CD4-positive, alpha-beta memory T cell (primary cell): ENCODE measurements at regions not wholly inside any gene's neighbourhood (a gene's known extent, or its start where the extent isn't known, plus 50 kb on each side); places are given as distances from the start of the nearest gene placed in this dataset.
"Not testable (repeated sequence)": the region's sequence is repeated elsewhere in the genome, so short reads cannot be mapped to it uniquely, and the experiment has no call there.

Experiments
- CTCF ChIA-PET: fragments of 350-600 bp; sonication (Branson Sonifier 250); formaldehyde crosslinking; loops from one replicate; lab custom pipeline; 2021; ENCODE audit warnings: inconsistent platforms; ENCODE audit not compliant: partially characterized antibody; lab: Charles Lee
- POLR2A ChIA-PET: fragments of 350-600 bp; sonication (Branson Sonifier 250); formaldehyde crosslinking; loops from one replicate; lab custom pipeline; 2021; ENCODE audit not compliant: partially characterized antibody; lab: Charles Lee
- DNase-seq, 5 donors: peaks; one replicate each; pipeline versions ENCODE4 v3.0.0 to v3.0.0-alpha.2; 2020 to 2022; ENCODE audit warnings: mixed read lengths in 1 of 5
- H3K27ac ChIP-seq: one replicate; pipeline ENCODE4 v1.7.0; 2013; ENCODE audit warnings: low read depth, low read length
- H3K27me3 ChIP-seq: 2 replicates; pipeline ENCODE4 v1.7.0; 2013; ENCODE audit warnings: mild to moderate bottlenecking, low read length, moderate library complexity; ENCODE audit not compliant: insufficient read depth
- H3K36me3 ChIP-seq: 2 replicates; pipeline ENCODE4 v1.7.0; 2013; ENCODE audit warnings: mild to moderate bottlenecking, low read length, moderate library complexity; ENCODE audit not compliant: insufficient read depth
- H3K4me1 ChIP-seq: 2 replicates; pipeline ENCODE4 v1.7.0; 2013; ENCODE audit warnings: mild to moderate bottlenecking, low read length, moderate library complexity; ENCODE audit not compliant: insufficient read depth
- H3K4me3 ChIP-seq, 2 donors: one replicate each; pipeline ENCODE4 v1.7.0; 2013; ENCODE audit warnings: low read length in 2 of 2, mild to moderate bottlenecking in 1 of 2
- H3K9me3 ChIP-seq, 2 donors: one replicate each; pipeline ENCODE4 v1.7.0; 2013; ENCODE audit warnings: low read length in 2 of 2, control low read depth in 1 of 2; ENCODE audit not compliant: control insufficient read depth in 1 of 2
- H3K27ac Mint-ChIP-seq, 7 donors: one replicate each; pipeline ENCODE4 v1.8.0; 2020 to 2021; ENCODE audit warnings: mixed read lengths in 7 of 7, mild to moderate bottlenecking in 6 of 7, inconsistent platforms in 3 of 7, moderate library complexity in 3 of 7
- H3K27me3 Mint-ChIP-seq, 2 donors: one replicate each; pipeline ENCODE4 v1.8.0; 2020 to 2021; ENCODE audit warnings: mixed read lengths in 2 of 2
- H3K36me3 Mint-ChIP-seq, 2 donors: one replicate each; pipeline ENCODE4 v1.8.0; 2020 to 2021; ENCODE audit warnings: mixed read lengths in 2 of 2, inconsistent platforms in 1 of 2, mild to moderate bottlenecking in 1 of 2
- H3K4me1 Mint-ChIP-seq, 4 donors: one replicate each; pipeline ENCODE4 v1.8.0; 2020 to 2021; ENCODE audit warnings: mixed read lengths in 4 of 4, mild to moderate bottlenecking in 1 of 4
- H3K4me3 Mint-ChIP-seq, 8 donors: one replicate each; pipeline ENCODE4 v1.8.0; 2020 to 2021; ENCODE audit warnings: mixed read lengths in 8 of 8, mild to moderate bottlenecking in 7 of 8, moderate library complexity in 6 of 8, inconsistent platforms in 3 of 8
- H3K9me3 Mint-ChIP-seq, 8 donors: one replicate each; pipeline ENCODE4 v1.8.0; 2020 to 2021; ENCODE audit warnings: mixed read lengths in 8 of 8, mild to moderate bottlenecking in 5 of 8, inconsistent platforms in 3 of 8, moderate library complexity in 1 of 8
- intact Hi-C: fragments of 100-400 bp; cut with micrococcal nuclease; formaldehyde crosslinking; loops from one replicate; pipeline ENCODE4 v1.15.1; 2023

- POLR2A ChIA-PET = no interaction called here
- H3K27ac ChIP-seq = no peak overlapping the region
- no peaks in the 10 kb centered on the region for H3K4me1 ChIP-seq
- Mint-ChIP-seq H3K4me3 (no peak overlapping the region), H3K9me3 (no peaks in the 10 kb centered on the region), H3K36me3 (no peaks in the 10 kb centered on the region), H3K27ac (no peak overlapping the region), H3K27me3 (peaks cover 0 to 8% of the 10 kb centered on the region in 2 donors), H3K4me1 (no peaks in the 10 kb centered on the region)
- H3K4me3 ChIP-seq = no peak overlapping the region
- no peak for DNase-seq
- intact Hi-C loops = no loop called here
- CTCF ChIA-PET = no interaction called here
- no peaks in the 10 kb centered on the region for H3K27me3 ChIP-seq
- H3K36me3 ChIP-seq = no peaks in the 10 kb centered on the region
- H3K9me3 ChIP-seq = no peaks in the 10 kb centered on the region
These were observed 90.0 kb downstream of the DHRS2 start for GRCh38 chr14:23725980-23726710.

DNA sequence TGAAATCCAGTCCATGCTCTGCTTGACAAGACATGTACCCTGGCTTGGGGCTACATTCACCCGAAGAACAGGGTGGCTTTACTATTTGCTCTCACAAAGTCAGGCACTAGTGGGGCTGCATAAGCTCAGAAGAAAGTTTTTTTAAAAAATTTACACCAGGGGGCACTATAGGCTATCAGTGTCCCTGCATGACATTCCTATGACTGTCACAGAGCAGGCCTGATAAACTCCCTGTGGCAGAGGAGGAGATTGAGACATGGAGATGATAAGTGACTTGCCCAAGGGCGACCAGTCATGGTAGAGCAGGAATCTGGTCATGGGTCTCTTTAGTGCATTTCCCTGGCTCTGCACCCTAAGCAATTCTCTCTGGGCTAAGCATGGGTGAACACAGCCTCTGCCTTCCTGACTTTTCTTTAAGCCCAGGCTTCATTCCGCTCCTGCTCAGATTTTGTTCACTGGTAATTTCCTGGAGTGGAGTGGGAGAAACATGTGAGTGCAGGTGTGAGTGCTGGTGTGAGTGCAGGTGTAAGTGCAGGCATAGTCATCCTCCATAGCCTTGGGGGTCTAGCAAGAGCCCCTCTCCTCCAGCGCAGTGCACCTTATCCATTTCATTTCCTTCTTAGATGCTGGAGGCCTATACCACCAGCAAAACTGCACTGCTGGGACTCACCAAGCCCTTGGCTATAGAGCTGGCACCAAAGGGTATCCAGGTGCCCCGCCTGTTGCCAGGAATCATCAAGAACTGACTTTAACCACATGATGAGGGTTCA lies 91.6 kb downstream of the DHRS2 start:
- H3K4me1 ChIP-seq = no peaks in the 10 kb centered on the region
- H3K27ac ChIP-seq = no peak overlapping the region
- peaks cover 4% of the 10 kb centered on the region for H3K27me3 ChIP-seq
- CTCF ChIA-PET = no interaction called here
- POLR2A ChIA-PET = no interaction called here
- intact Hi-C loops = no loop called here
- Mint-ChIP-seq H3K27ac (no peak overlapping the region), H3K9me3 (no peaks in the 10 kb centered on the region), H3K27me3 (peaks cover 3 to 7% of the 10 kb centered on the region in 2 donors), H3K4me3 (no peak overlapping the region), H3K36me3 (no peaks in the 10 kb centered on the region), H3K4me1 (no peaks in the 10 kb centered on the region)
- no peaks in the 10 kb centered on the region for H3K36me3 ChIP-seq
- H3K4me3 ChIP-seq = no peak overlapping the region
- DNase-seq = no peak
- no peaks in the 10 kb centered on the region for H3K9me3 ChIP-seq

- no peaks in the 10 kb centered on the region for H3K36me3 ChIP-seq
- no peak overlapping the region for H3K4me3 Mint-ChIP-seq
- intact Hi-C loops = no loop called here
- no peak for DNase-seq
- no peaks in the 10 kb centered on the region for H3K9me3 Mint-ChIP-seq
- H3K4me1 Mint-ChIP-seq = no peaks in the 10 kb centered on the region
- no peaks in the 10 kb centered on the region for H3K4me1 ChIP-seq
- no peak overlapping the region for H3K27ac ChIP-seq
- no peaks in the 10 kb centered on the region for H3K9me3 ChIP-seq
- H3K36me3 Mint-ChIP-seq = no peaks in the 10 kb centered on the region
- H3K27ac Mint-ChIP-seq = no peak overlapping the region
- CTCF ChIA-PET = no interaction called here
- no peak overlapping the region for H3K4me3 ChIP-seq
- peaks cover 9 to 14% of the 10 kb centered on the region in 2 donors for H3K27me3 Mint-ChIP-seq
- peaks cover 5% of the 10 kb centered on the region for H3K27me3 ChIP-seq
- POLR2A ChIA-PET = no interaction called here
These were observed 92.6 kb downstream of the DHRS2 start for GRCh38 chr14:23728791-23729190.

GRCh38 chr14:23729720-23730387 lies 93.7 kb downstream of the DHRS2 start:
- Mint-ChIP-seq H3K9me3 (peaks cover 0 to 5% (median 0%) of the 10 kb centered on the region in 8 donors), H3K36me3 (no peaks in the 10 kb centered on the region), H3K4me1 (no peaks in the 10 kb centered on the region), H3K27me3 (peaks cover 9 to 14% of the 10 kb centered on the region in 2 donors), H3K27ac (no peak overlapping the region), H3K4me3 (no peak overlapping the region)
- intact Hi-C loops = no loop called here
- H3K27me3 ChIP-seq = peaks cover 5% of the 10 kb centered on the region
- no peak for DNase-seq
- ChIA-PET CTCF (interaction anchor here (1.3 kb wide), 1 partner anchor 141 kb away, joined by 3 read pairs; no protein-coding TSS in a partner anchor), POLR2A (no interaction called here)
- H3K27ac ChIP-seq = no peak overlapping the region
- H3K36me3 ChIP-seq = no peaks in the 10 kb centered on the region
- no peak overlapping the region for H3K4me3 ChIP-seq
- H3K4me1 ChIP-seq = no peaks in the 10 kb centered on the region
- H3K9me3 ChIP-seq = no peaks in the 10 kb centered on the region

DNA sequence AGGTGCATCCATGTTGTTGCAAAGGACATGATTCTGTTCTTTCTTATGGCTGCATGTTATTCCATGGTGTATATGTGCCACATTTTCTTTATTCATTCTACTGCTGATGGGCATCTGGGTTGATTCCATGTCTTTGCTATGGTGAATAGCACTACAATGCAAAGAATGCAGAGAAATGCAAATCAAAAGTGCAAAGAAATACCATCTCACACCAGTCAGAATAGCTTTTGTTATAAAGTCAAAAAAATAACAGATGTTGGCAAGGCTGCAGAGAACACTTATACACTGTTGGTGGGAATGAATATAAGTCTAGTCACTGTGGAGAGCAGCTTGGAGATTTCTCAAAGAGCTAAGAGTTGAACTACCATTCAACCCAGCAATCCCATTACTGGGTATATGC lies 99.2 kb downstream of the DHRS2 start:
- Mint-ChIP-seq H3K27me3 (peaks cover 9 to 11% of the 10 kb centered on the region in 2 donors), H3K36me3 (no peaks in the 10 kb centered on the region), H3K27ac (no peak overlapping the region), H3K4me3 (no peak overlapping the region), H3K4me1 (no peaks in the 10 kb centered on the region), H3K9me3 (peaks cover 2 to 27% (median 13%) of the 10 kb centered on the region in 8 donors)
- Histone ChIP-seq H3K4me3 (no peak overlapping the region), H3K27ac (no peak overlapping the region), H3K9me3 (no peaks in the 10 kb centered on the region), H3K4me1 (no peaks in the 10 kb centered on the region), H3K36me3 (no peaks in the 10 kb centered on the region), H3K27me3 (peaks cover 5% of the 10 kb centered on the region)
- ChIA-PET CTCF (interaction anchor here (0.6 kb wide), 1 partner anchor 123 kb away, joined by 3 read pairs; no protein-coding TSS in a partner anchor), POLR2A (no interaction called here)
- intact Hi-C loops = no loop called here
- DNase-seq = no peak

DNA sequence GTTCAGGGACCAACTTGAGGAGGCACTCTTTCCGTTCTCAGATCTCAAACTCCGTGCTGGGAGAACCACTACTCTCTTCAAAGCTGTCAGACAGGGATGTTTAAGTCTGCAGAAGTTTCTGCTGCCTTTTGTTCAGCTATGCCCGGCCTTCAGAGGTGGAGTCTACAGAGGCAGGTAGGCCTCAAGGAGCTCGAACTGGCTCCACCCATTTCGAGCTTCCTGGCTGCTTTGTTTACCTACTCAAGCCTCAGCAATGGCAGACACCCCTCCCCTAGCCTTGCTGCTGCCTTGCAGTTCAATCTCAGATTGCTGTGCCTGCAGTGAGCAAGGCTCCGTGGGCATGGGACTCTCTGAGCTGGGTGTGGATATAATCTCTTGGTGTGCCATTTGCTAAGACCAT lies 108.2 kb downstream of the DHRS2 start:
- H3K9me3 Mint-ChIP-seq = peaks cover 2 to 22% (median 14%) of the 10 kb centered on the region in 8 donors
- H3K4me3 ChIP-seq, H3K9me3 ChIP-seq, CTCF ChIA-PET, H3K27ac ChIP-seq, H3K36me3 ChIP-seq, H3K27me3 ChIP-seq, intact Hi-C loops, H3K4me1 Mint-ChIP-seq, POLR2A ChIA-PET, DNase-seq, H3K27ac Mint-ChIP-seq, H3K4me1 ChIP-seq, H3K36me3 Mint-ChIP-seq, H3K4me3 Mint-ChIP-seq: not testable (repeated sequence)
- peaks cover 23 to 34% of the 10 kb centered on the region in 2 donors for H3K27me3 Mint-ChIP-seq

- H3K27ac ChIP-seq = no peak overlapping the region
- H3K4me1 ChIP-seq = no peaks in the 10 kb centered on the region
- Mint-ChIP-seq H3K36me3 (peaks cover 0 to 4% of the 10 kb centered on the region in 2 donors), H3K4me1 (peaks cover 0 to 2% (median 0%) of the 10 kb centered on the region in 4 donors), H3K9me3 (no peaks in the 10 kb centered on the region), H3K27ac (no peak overlapping the region), H3K4me3 (no peak overlapping the region), H3K27me3 (peaks cover 11 to 24% of the 10 kb centered on the region in 2 donors)
- no peak for DNase-seq
- ChIA-PET POLR2A (no interaction called here), CTCF (no interaction called here)
- intact Hi-C loops = no loop called here
- no peak overlapping the region for H3K4me3 ChIP-seq
- no peaks in the 10 kb centered on the region for H3K36me3 ChIP-seq
- no peaks in the 10 kb centered on the region for H3K27me3 ChIP-seq
- H3K9me3 ChIP-seq = no peaks in the 10 kb centered on the region
These were observed 114.2 kb downstream of the DHRS2 start for GRCh38 chr14:23750357-23750756.
